Trophoblast cell (in vitro differentiated cells and primary cell): ENCODE measurements at regions not wholly inside any gene's neighbourhood (a gene's known extent, or its start where the extent isn't known, plus 50 kb on each side); places are given as distances from the start of the nearest gene placed in this dataset.

Experiments used
- DNase-seq, 2 donors: peaks; one replicate each; pipeline ENCODE4 v3.0.0-alpha.2; 2016
- H2AFZ ChIP-seq: 2 replicates; pipeline ENCODE4 v1.6.1; 2013; ENCODE audit warnings: low read length, moderate library complexity, mild to moderate bottlenecking; ENCODE audit not compliant: insufficient read depth, poor library complexity
- H2AK5ac ChIP-seq: 2 replicates; pipeline ENCODE4 v1.6.1; 2013; ENCODE audit warnings: mild to moderate bottlenecking, low read length
- H2BK120ac ChIP-seq: 2 replicates; pipeline ENCODE4 v1.6.1; 2013; ENCODE audit warnings: low read length, mild to moderate bottlenecking, moderate library complexity; ENCODE audit not compliant: insufficient read depth, poor library complexity
- H2BK12ac ChIP-seq: 2 replicates; pipeline ENCODE4 v1.6.1; 2013; ENCODE audit warnings: mild to moderate bottlenecking, low read length, moderate library complexity
- H2BK5ac ChIP-seq: 2 replicates; pipeline ENCODE4 v1.6.1; 2013; ENCODE audit warnings: low read length, low read depth, moderate library complexity, mild to moderate bottlenecking; ENCODE audit not compliant: poor library complexity
- H3K14ac ChIP-seq: 2 replicates; pipeline ENCODE4 v1.6.1; 2013; ENCODE audit warnings: mild to moderate bottlenecking, low read length
- H3K18ac ChIP-seq: 2 replicates; pipeline ENCODE4 v1.6.1; 2013; ENCODE audit warnings: mild to moderate bottlenecking, low read length
- H3K23ac ChIP-seq: 2 replicates; pipeline ENCODE4 v1.6.1; 2013; ENCODE audit warnings: low read length
- H3K27ac ChIP-seq: 2 replicates; pipeline ENCODE4 v1.5.1; 2013; ENCODE audit warnings: low read depth, mild to moderate bottlenecking, inconsistent platforms, low read length, moderate library complexity
- H3K27me3 ChIP-seq: 2 replicates; pipeline ENCODE4 v1.6.1; 2013; ENCODE audit warnings: inconsistent platforms, mild to moderate bottlenecking, low read length, moderate library complexity; ENCODE audit not compliant: insufficient read depth
- H3K36me3 ChIP-seq, 2 experiments: 1 replicate in 1 of 2; 2 replicates in 1 of 2; pipeline ENCODE4 v1.6.1; 2013; ENCODE audit warnings: low read length in 2 of 2, mild to moderate bottlenecking in 2 of 2, moderate library complexity in 1 of 2; ENCODE audit not compliant: insufficient read depth in 2 of 2, control insufficient read depth in 1 of 2
- H3K4ac ChIP-seq: 2 replicates; pipeline ENCODE4 v1.6.1; 2013; ENCODE audit warnings: low read depth, mild to moderate bottlenecking, low read length, moderate library complexity
- H3K4me1 ChIP-seq, 2 experiments: 1 replicate in 1 of 2; 2 replicates in 1 of 2; pipeline ENCODE4 v1.6.1; 2013; ENCODE audit warnings: low read length in 2 of 2, mild to moderate bottlenecking in 2 of 2, moderate library complexity in 1 of 2; ENCODE audit not compliant: insufficient read depth in 2 of 2, control insufficient read depth in 1 of 2
- H3K4me2 ChIP-seq: 2 replicates; pipeline ENCODE4 v1.6.1; 2013; ENCODE audit warnings: inconsistent platforms, mild to moderate bottlenecking, low read length, moderate library complexity
- H3K4me3 ChIP-seq: 2 replicates; pipeline ENCODE4 v1.5.1; 2013; ENCODE audit warnings: mild to moderate bottlenecking, low read depth, low read length, inconsistent platforms
- H3K79me1 ChIP-seq: one replicate; pipeline ENCODE4 v1.6.1; 2013; ENCODE audit warnings: low read length
- H3K79me2 ChIP-seq: 2 replicates; pipeline ENCODE4 v1.6.1; 2013; ENCODE audit warnings: low read length, mild to moderate bottlenecking; ENCODE audit not compliant: control insufficient read depth, insufficient read depth, poor library complexity
- H3K9ac ChIP-seq: 2 replicates; pipeline ENCODE4 v1.6.1; 2013; ENCODE audit warnings: mild to moderate bottlenecking, low read length
- H3K9me3 ChIP-seq: 2 replicates; pipeline ENCODE4 v1.6.1; 2013; ENCODE audit warnings: low read depth, mild to moderate bottlenecking, control low read depth, inconsistent platforms, low read length; ENCODE audit not compliant: insufficient read depth
- H4K12ac ChIP-seq: 2 replicates; pipeline ENCODE4 v1.6.1; 2013; ENCODE audit warnings: low read depth, mild to moderate bottlenecking, low read length, moderate library complexity
- H4K8ac ChIP-seq: 2 replicates; pipeline ENCODE4 v1.6.1; 2013; ENCODE audit warnings: low read depth, mild to moderate bottlenecking, low read length, moderate library complexity
- H4K91ac ChIP-seq: one replicate; pipeline ENCODE4 v1.6.1; 2013; ENCODE audit warnings: low read depth, mild to moderate bottlenecking, low read length, moderate library complexity
- WGBS: extraction: QIAGEN DNeasy Blood & Tissue Kit; methylation state at CpG from one replicate; pipeline ENCODE4 v1.1.7; 2013; ENCODE audit warnings: missing lambda C conversion rate; ENCODE audit not compliant: insufficient read length, insufficient coverage; ENCODE audit errors: extremely low coverage; 5-methylcytosine and 5-hydroxymethylcytosine counted together

DNA sequence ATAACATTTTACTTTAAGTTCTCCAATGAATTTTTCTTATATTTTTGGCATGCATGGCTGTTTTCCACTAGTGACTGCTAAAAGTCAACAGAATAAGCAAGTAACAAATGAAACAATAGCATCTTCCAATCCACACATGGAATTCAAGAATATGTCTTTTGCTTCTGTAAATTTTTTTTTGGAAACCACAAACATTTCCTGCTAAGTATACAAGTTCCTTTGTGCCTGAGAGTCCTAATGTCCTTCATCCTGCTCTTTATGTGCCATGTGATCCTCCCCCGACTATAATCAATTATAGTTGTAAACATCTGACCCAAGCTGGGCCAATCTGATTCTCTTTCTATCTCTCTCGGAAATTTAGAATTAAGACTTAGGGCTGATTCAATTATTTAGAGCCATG is 61.2 kb downstream of the PPP1R3C start:
- Histone ChIP-seq H4K91ac (no peak overlapping the region), H3K23ac (no peak overlapping the region), H3K9me3 (no peaks in the 10 kb centered on the region), H3K79me2 (no peaks in the 10 kb centered on the region), H2BK5ac (no peak overlapping the region), H3K36me3 (no peaks in the 10 kb centered on the region), H3K4me3 (no peak overlapping the region), H3K14ac (no peak overlapping the region), H2AK5ac (no peak overlapping the region), H3K79me1 (no peaks in the 10 kb centered on the region), H4K12ac (no peak overlapping the region), H3K4ac (no peak overlapping the region), H3K27ac (no peak overlapping the region), H3K4me2 (no peak overlapping the region), H4K8ac (no peak overlapping the region), H2BK12ac (no peak overlapping the region), H2BK120ac (no peak overlapping the region), H3K9ac (no peak overlapping the region), H3K18ac (no peak overlapping the region), H3K27me3 (no peaks in the 10 kb centered on the region), H2AFZ (no peak overlapping the region), H3K4me1 (peaks cover 13 to 16% of the 10 kb centered on the region in 2 experiments)
- DNase-seq, result no peak
- WGBS, result no CpG with 5 or more reads among the region's 2 CpGs

DNA sequence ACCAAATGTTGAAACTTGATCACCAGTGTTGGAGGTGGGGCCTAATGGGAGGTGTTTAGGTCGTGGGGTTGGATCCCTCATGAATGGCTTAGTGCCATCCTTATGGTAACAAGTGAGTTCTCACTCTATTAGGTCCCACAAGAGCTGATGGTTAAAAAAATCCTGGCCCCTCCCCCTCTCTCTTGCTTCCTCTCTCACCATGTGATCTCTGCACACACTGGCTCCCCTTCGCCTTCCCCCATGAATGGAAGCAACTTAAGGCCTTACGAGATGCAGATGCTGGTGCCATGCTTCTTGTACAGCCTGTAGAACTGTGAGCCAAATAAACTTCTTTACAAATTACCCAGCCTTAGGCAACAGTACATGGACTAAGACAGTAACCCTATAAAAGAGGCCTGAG is 62.7 kb downstream of the PPP1R3C start:
- Histone ChIP-seq H3K4ac (no peak overlapping the region), H3K27ac (no peak overlapping the region), H2AK5ac (no peak overlapping the region), H3K18ac (no peak overlapping the region), H3K4me1 (peaks cover 9 to 10% of the 10 kb centered on the region in 2 experiments), H3K14ac (no peak overlapping the region), H3K23ac (no peak overlapping the region), H2BK12ac (no peak overlapping the region), H3K79me1 (no peaks in the 10 kb centered on the region), H3K27me3 (no peaks in the 10 kb centered on the region), H4K91ac (no peak overlapping the region), H3K4me3 (no peak overlapping the region), H3K9ac (no peak overlapping the region), H3K9me3 (no peaks in the 10 kb centered on the region), H3K79me2 (no peaks in the 10 kb centered on the region), H4K12ac (no peak overlapping the region), H2BK5ac (no peak overlapping the region), H2AFZ (no peak overlapping the region), H2BK120ac (no peak overlapping the region), H3K36me3 (no peaks in the 10 kb centered on the region), H3K4me2 (no peak overlapping the region), H4K8ac (no peak overlapping the region)
- DNase-seq, result no peak
- no CpG with 5 or more reads among the region's 3 CpGs for WGBS

DNA sequence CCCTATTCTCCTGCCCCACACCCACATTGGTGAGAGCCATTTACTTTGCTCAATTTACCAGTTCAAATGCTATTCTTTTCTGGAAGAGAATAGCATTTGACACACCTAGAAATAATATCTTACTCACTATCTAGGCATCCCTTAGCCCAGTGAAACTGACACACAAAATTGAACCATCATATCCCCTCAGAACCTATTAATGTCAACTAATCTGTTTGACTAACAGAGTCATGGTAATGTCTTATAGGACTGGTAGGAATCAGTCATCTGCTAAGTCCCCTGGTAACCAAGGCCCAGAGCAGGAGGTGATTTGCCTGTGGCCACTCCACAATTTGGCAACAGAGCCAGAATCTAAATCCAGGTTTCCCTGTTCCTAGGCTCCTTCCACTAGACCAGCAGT is 63.3 kb downstream of the PPP1R3C start:
- Histone ChIP-seq H2BK120ac (no peak overlapping the region), H3K9ac (no peak overlapping the region), H3K4me3 (no peak overlapping the region), H3K36me3 (no peaks in the 10 kb centered on the region), H3K79me1 (no peaks in the 10 kb centered on the region), H4K12ac (no peak overlapping the region), H2AK5ac (no peak overlapping the region), H3K27me3 (no peaks in the 10 kb centered on the region), H2AFZ (no peak overlapping the region), H4K8ac (no peak overlapping the region), H3K27ac (no peak overlapping the region), H3K4me1 (peaks cover 5 to 7% of the 10 kb centered on the region in 2 experiments), H4K91ac (no peak overlapping the region), H3K14ac (no peak overlapping the region), H3K9me3 (no peaks in the 10 kb centered on the region), H3K23ac (no peak overlapping the region), H2BK12ac (no peak overlapping the region), H2BK5ac (no peak overlapping the region), H3K79me2 (no peaks in the 10 kb centered on the region), H3K4me2 (no peak overlapping the region), H3K18ac (no peak overlapping the region), H3K4ac (no peak overlapping the region)
- DNase-seq, result no peak

DNA sequence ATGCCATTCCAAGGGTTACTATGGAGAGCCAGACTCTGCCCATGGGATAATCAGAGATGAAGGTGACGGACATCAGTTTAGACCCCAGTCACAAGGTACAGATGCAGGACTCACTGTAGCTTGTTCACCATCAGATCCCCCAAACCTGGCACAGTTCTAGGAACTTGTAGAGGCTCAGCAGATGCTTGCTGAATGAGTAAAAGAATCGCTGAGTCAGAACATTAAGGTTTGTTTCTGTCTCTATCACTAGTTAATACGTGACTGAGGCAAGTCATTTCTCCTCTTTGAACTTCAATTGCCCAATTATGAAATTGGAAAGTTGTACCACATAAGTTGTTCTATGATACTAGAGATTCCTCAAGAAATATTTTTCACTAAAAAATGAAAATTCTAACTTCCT is 65.1 kb downstream of the PPP1R3C start:
- no peak overlapping the region for H3K23ac ChIP-seq
- no peak overlapping the region for H3K14ac ChIP-seq
- WGBS, result no CpG with 5 or more reads among the region's 3 CpGs
- H2AK5ac ChIP-seq, result no peak overlapping the region
- H4K8ac ChIP-seq, result no peak overlapping the region
- no peaks in the 10 kb centered on the region for H3K79me2 ChIP-seq
- no peaks in the 10 kb centered on the region for H3K27me3 ChIP-seq
- H3K79me1 ChIP-seq, result no peaks in the 10 kb centered on the region
- H2BK120ac ChIP-seq, result no peak overlapping the region
- H2AFZ ChIP-seq, result no peak overlapping the region
- no peak for DNase-seq
- no peak overlapping the region for H2BK12ac ChIP-seq
- no peaks in the 10 kb centered on the region for H3K4me1 ChIP-seq
- no peaks in the 10 kb centered on the region for H3K9me3 ChIP-seq
- H4K91ac ChIP-seq, result no peak overlapping the region
- H3K27ac ChIP-seq, result no peak overlapping the region
- no peak overlapping the region for H3K9ac ChIP-seq
- no peak overlapping the region for H3K18ac ChIP-seq
- no peak overlapping the region for H3K4me2 ChIP-seq
- no peak overlapping the region for H2BK5ac ChIP-seq
- H3K4me3 ChIP-seq, result no peak overlapping the region
- H3K4ac ChIP-seq, result no peak overlapping the region
- no peak overlapping the region for H4K12ac ChIP-seq
- no peaks in the 10 kb centered on the region for H3K36me3 ChIP-seq
